ENCODE measurements at regions not wholly inside any gene's neighbourhood (a gene's known extent, or its start where the extent isn't known, plus 50 kb on each side); places are given as distances from the start of the nearest gene placed in this dataset.

DNA sequence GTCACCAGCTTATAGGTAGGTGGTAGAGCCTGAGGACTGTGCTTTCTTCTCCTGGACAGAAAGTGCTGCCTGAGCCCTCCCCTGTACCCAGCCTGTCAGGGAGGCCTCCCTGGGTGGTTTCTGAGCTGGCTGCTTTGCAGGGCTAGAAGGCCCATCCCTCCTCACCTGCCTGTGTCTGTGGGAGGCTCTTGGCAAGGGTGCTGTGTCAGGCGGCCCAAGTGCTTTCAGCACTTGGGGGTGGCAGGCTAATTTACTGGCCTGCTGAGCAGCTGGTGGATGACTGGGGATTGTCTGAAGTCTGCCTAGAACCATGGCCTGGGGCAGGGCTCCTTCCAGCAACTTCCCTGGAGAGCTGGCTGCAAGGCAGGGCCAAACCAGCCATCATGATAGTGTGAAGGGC is 139.0 kb upstream of the NAV2 start:
- no peak overlapping the region for H3K9ac ChIP-seq (ENCODE audit: insufficient read length, low read depth)
- no peaks in the 10 kb centered on the region for H3K4me1 ChIP-seq (ENCODE audit: insufficient read depth, insufficient read length)
- no peaks in the 10 kb centered on the region for H3K36me3 ChIP-seq (ENCODE audit: insufficient read depth, insufficient read length, low read length)
- H3K27me3 ChIP-seq (ENCODE audit: insufficient read depth, insufficient read length) = no peaks in the 10 kb centered on the region
- DNase-seq (ENCODE audit: low read depth, low spot score) = no peak
- TF ChIP-seq ZNF274 (IDR thresholded peaks at IDR 0.05; ENCODE audit: low read depth, low read length) (no peak), YY1 (IDR thresholded peaks at IDR 0.05; ENCODE audit: insufficient read depth, insufficient read length) (no peak), SUZ12 (IDR thresholded peaks at IDR 0.05; ENCODE audit: extremely low read depth, insufficient read depth, insufficient read length) (no peak)
- no peak overlapping the region for H3K4me3 ChIP-seq (ENCODE audit: insufficient read length, low read depth)
- 0 out of 2 replicates have a peak, but pooled peaks cover 11% of the 10 kb centered on the region for H3K9me3 ChIP-seq (ENCODE audit: insufficient read depth, low read length)

DNA sequence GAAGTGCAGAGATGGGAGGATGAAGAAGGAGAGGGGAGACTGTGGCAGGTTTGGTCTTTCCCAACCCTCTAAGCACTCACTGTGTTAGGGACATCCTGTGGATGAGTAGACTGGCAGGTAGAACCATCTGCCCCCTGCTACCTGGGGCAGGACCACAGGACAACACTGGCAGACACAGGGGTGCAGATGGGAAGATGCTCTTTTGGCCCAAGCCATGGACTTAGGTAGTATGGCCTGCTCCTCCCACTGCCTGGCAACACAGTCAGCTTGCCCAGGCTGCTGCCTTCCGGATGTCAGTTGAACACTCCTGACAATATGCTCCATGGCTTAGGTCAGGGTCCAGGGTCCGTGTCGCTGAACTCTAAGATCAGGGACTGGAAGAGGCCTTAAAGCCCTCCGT is 140.7 kb upstream of the NAV2 start:
- Histone ChIP-seq H3K9me3 (ENCODE audit: insufficient read depth, low read length) (0 out of 2 replicates have a peak, but pooled peaks cover 11% of the 10 kb centered on the region), H3K4me3 (ENCODE audit: insufficient read length, low read depth) (no peak overlapping the region), H3K9ac (ENCODE audit: insufficient read length, low read depth) (no peak overlapping the region), H3K27me3 (ENCODE audit: insufficient read depth, insufficient read length) (no peaks in the 10 kb centered on the region), H3K4me1 (ENCODE audit: insufficient read depth, insufficient read length) (no peaks in the 10 kb centered on the region), H3K36me3 (ENCODE audit: insufficient read depth, insufficient read length, low read length) (no peaks in the 10 kb centered on the region)
- TF ChIP-seq YY1 (IDR thresholded peaks at IDR 0.05; ENCODE audit: insufficient read depth, insufficient read length) = no peak
- no peak for TF ChIP-seq SUZ12 (IDR thresholded peaks at IDR 0.05; ENCODE audit: extremely low read depth, insufficient read depth, insufficient read length)
- no peak for TF ChIP-seq ZNF274 (IDR thresholded peaks at IDR 0.05; ENCODE audit: low read depth, low read length)
- no peak for DNase-seq (ENCODE audit: low read depth, low spot score)

DNA sequence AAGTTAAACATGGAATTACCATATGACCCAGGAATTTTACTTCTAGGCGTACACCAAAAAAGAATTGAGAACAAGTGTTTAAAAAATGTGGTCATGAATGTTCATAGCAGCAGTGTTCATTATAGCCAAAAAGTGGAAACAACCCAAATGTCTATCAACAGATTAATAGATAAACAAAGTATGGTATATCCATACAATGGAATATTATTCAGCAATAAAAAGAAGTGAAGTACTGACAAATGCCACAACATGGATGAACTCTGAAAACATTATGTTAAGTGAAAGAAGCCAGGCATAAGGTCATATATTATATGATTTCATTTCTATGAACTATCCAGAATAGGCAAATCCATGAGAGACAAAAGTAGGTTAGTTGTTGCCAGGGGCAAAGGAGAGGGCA is 141.7 kb upstream of the NAV2 start:
- DNase-seq (ENCODE audit: low read depth, low spot score) = no peak
- Histone ChIP-seq H3K9me3 (ENCODE audit: insufficient read depth, low read length) (0 out of 2 replicates have a peak, but pooled peaks cover 11% of the 10 kb centered on the region), H3K27me3 (ENCODE audit: insufficient read depth, insufficient read length) (no peaks in the 10 kb centered on the region), H3K4me3 (ENCODE audit: insufficient read length, low read depth) (no peak overlapping the region), H3K9ac (ENCODE audit: insufficient read length, low read depth) (no peak overlapping the region), H3K4me1 (ENCODE audit: insufficient read depth, insufficient read length) (no peaks in the 10 kb centered on the region), H3K36me3 (ENCODE audit: insufficient read depth, insufficient read length, low read length) (no peaks in the 10 kb centered on the region)
- no peak for TF ChIP-seq YY1 (IDR thresholded peaks at IDR 0.05; ENCODE audit: insufficient read depth, insufficient read length)
- TF ChIP-seq SUZ12 (IDR thresholded peaks at IDR 0.05; ENCODE audit: extremely low read depth, insufficient read depth, insufficient read length) = no peak
- no peak for TF ChIP-seq ZNF274 (IDR thresholded peaks at IDR 0.05; ENCODE audit: low read depth, low read length)

DNA sequence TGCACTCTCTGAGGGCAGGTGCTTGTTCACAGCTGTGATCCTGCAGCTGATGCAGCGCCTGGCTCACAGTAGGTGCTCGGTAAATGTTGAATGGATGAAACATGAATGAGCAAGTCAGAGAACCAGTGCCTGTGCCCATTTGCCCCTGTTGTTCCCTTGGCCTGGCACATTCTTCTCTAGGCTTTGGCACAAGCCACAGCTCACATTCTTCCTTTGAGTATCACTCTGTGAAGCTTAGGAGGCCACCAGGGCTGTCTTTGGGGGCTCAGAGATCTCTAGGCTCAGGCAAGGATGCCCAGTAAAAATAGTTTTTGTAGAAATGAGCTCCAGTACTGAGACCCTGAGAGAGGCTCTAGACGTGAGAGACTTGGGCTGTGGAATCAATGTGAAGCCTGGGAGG is 144.6 kb upstream of the NAV2 start:
- no peaks in the 10 kb centered on the region for H3K27me3 ChIP-seq (ENCODE audit: insufficient read depth, insufficient read length)
- no peak for DNase-seq (ENCODE audit: low read depth, low spot score)
- no peak for TF ChIP-seq ZNF274 (IDR thresholded peaks at IDR 0.05; ENCODE audit: low read depth, low read length)
- TF ChIP-seq YY1 (IDR thresholded peaks at IDR 0.05; ENCODE audit: insufficient read depth, insufficient read length) = no peak
- no peak for TF ChIP-seq SUZ12 (IDR thresholded peaks at IDR 0.05; ENCODE audit: extremely low read depth, insufficient read depth, insufficient read length)
- 0 out of 2 replicates have a peak, but pooled peaks cover 11% of the 10 kb centered on the region for H3K9me3 ChIP-seq (ENCODE audit: insufficient read depth, low read length)
- no peaks in the 10 kb centered on the region for H3K4me1 ChIP-seq (ENCODE audit: insufficient read depth, insufficient read length)
- no peak overlapping the region for H3K9ac ChIP-seq (ENCODE audit: insufficient read length, low read depth)
- H3K4me3 ChIP-seq (ENCODE audit: insufficient read length, low read depth) = no peak overlapping the region
- H3K36me3 ChIP-seq (ENCODE audit: insufficient read depth, insufficient read length, low read length) = no peaks in the 10 kb centered on the region

DNA sequence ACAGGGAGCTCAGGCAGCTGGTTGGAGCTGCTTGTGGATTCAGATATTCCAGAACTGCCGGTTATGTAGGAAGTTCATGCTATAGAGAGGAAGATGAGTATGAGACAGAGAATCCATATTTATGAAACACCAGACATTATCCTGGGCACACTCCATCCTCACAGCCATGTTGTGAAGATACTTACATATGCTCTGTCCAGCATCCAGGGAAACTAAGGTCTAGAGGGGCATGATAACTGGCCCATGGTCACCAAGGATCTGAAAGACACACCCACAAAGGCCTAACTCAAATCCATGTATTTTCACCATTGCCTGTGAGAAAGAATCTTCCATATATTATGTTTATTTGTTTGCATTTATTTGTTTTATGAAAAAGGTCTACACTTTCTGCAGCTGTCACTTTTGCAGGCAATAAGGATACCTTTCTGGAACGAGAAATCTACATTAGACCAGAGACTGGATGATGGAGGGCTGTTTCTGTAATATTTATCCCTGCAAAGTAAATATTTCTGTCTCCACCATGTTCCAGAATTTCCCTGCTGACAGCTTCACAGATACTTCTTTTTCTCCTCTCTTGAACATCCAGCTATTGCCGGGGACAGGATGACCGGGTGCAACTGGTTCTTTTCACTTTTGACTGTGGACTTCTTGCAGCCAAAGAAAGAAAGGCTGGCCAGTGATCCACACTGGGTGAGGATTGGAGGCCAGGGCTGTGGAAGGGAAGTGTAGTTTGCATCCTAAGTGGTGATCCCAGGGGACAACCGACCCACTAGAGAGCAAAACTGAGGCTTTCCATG is 145.9 kb upstream of the NAV2 start:
- DNase-seq (ENCODE audit: low read depth, low spot score) = no peak
- H3K27me3 ChIP-seq (ENCODE audit: insufficient read depth, insufficient read length) = no peaks in the 10 kb centered on the region
- TF ChIP-seq SUZ12 (IDR thresholded peaks at IDR 0.05; ENCODE audit: extremely low read depth, insufficient read depth, insufficient read length) = no peak
- no peak for TF ChIP-seq ZNF274 (IDR thresholded peaks at IDR 0.05; ENCODE audit: low read depth, low read length)
- TF ChIP-seq YY1 (IDR thresholded peaks at IDR 0.05; ENCODE audit: insufficient read depth, insufficient read length) = no peak

DNA sequence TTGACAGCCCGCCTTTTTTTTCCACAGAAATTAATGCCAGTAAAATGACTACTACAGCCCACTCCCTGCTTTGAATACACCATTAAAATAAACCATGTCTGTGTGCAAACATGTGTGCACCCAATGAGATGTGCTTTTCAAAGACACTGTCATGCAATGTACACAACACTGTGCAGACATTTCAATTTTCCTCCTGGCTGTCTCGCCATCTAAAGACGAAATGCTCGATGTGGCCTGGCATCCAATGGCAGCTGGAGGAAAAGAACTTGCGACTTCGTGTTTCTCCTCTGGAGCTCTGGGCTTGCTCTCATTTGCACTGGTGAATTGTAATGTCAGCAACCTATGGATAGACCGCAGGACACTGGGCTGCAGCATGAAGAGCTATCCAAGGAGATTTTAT is 147.0 kb upstream of the NAV2 start:
- no peak for DNase-seq (ENCODE audit: low read depth, low spot score)
- Histone ChIP-seq H3K27me3 (ENCODE audit: insufficient read depth, insufficient read length) (no peaks in the 10 kb centered on the region), H3K9ac (ENCODE audit: insufficient read length, low read depth) (no peak overlapping the region), H3K4me1 (ENCODE audit: insufficient read depth, insufficient read length) (no peaks in the 10 kb centered on the region), H3K36me3 (ENCODE audit: insufficient read depth, insufficient read length, low read length) (no peaks in the 10 kb centered on the region), H3K4me3 (ENCODE audit: insufficient read length, low read depth) (no peak overlapping the region), H3K9me3 (ENCODE audit: insufficient read depth, low read length) (0 out of 2 replicates have a peak, but pooled peaks cover 11% of the 10 kb centered on the region)
- TF ChIP-seq SUZ12 (IDR thresholded peaks at IDR 0.05; ENCODE audit: extremely low read depth, insufficient read depth, insufficient read length) (no peak), ZNF274 (IDR thresholded peaks at IDR 0.05; ENCODE audit: low read depth, low read length) (no peak), YY1 (IDR thresholded peaks at IDR 0.05; ENCODE audit: insufficient read depth, insufficient read length) (no peak)

More for the DNA sequence above, 145.9 kb upstream of the NAV2 start:
- Histone ChIP-seq H3K9me3 (ENCODE audit: insufficient read depth, low read length) (0 out of 2 replicates have a peak, but pooled peaks cover 11% of the 10 kb centered on the region), H3K9ac (ENCODE audit: insufficient read length, low read depth) (no peak overlapping the region), H3K4me1 (ENCODE audit: insufficient read depth, insufficient read length) (no peaks in the 10 kb centered on the region), H3K36me3 (ENCODE audit: insufficient read depth, insufficient read length, low read length) (no peaks in the 10 kb centered on the region), H3K4me3 (ENCODE audit: insufficient read length, low read depth) (no peak overlapping the region)

DNA sequence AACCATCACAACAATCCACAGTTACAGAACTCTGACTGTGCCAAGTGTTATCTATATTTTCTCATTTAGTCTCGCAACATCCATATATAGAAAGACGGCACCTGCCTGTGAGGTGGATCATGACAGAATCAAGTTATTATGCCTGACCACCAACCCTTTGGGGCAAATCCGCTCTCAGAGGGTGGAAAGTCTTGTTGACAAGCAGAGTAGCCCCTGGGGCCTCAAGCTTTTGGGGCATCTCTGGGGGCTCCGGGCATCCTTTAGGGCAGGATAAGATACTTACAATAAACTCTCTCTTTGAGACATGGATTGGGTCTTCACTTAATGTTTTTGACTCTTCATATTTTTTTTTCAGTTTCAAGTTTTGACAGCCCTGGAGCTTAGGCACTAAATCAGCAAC is 150.5 kb upstream of the NAV2 start:
- Histone ChIP-seq H3K27me3 (ENCODE audit: insufficient read depth, insufficient read length) (no peaks in the 10 kb centered on the region), H3K4me3 (ENCODE audit: insufficient read length, low read depth) (no peak overlapping the region), H3K9me3 (ENCODE audit: insufficient read depth, low read length) (no peaks in the 10 kb centered on the region), H3K9ac (ENCODE audit: insufficient read length, low read depth) (no peak overlapping the region), H3K4me1 (ENCODE audit: insufficient read depth, insufficient read length) (peaks cover 3% of the 10 kb centered on the region), H3K36me3 (ENCODE audit: insufficient read depth, insufficient read length, low read length) (no peaks in the 10 kb centered on the region)
- TF ChIP-seq ZNF274 (IDR thresholded peaks at IDR 0.05; ENCODE audit: low read depth, low read length) (no peak), SUZ12 (IDR thresholded peaks at IDR 0.05; ENCODE audit: extremely low read depth, insufficient read depth, insufficient read length) (no peak), YY1 (IDR thresholded peaks at IDR 0.05; ENCODE audit: insufficient read depth, insufficient read length) (no peak)
- DNase-seq (ENCODE audit: low read depth, low spot score) = no peak
